GM12865 (cell line): ENCODE measurements at regions not wholly inside any gene's neighbourhood (a gene's known extent, or its start where the extent isn't known, plus 50 kb on each side); places are given as distances from the start of the nearest gene placed in this dataset.

Experiments used
- DNase-seq: peaks from one replicate; pipeline ENCODE4 v3.0.0; 2010; ENCODE audit warnings: low read depth
- H3K4me3 ChIP-seq: 2 replicates; pipeline ENCODE4 v1.5.1; 2011; ENCODE audit warnings: mild to moderate bottlenecking, low read depth, low read length, control low read depth
- CTCF ChIP-seq: IDR thresholded peaks from 2 replicates; pipeline ENCODE4 v1.5.1; 2011; ENCODE audit warnings: low read length, control low read depth, low read depth, inconsistent platforms; ENCODE audit not compliant: insufficient read depth; ENCODE audit errors: missing control alignments

GRCh38 chr5:15322421-15322820 lies 177.6 kb upstream of the FBXL7 start:
- DNase-seq: no peak
- no peak overlapping the region for H3K4me3 ChIP-seq
- TF ChIP-seq CTCF: no peak

GRCh38 chr5:15321776-15322175 lies 178.2 kb upstream of the FBXL7 start:
- no peak for DNase-seq
- no peak for TF ChIP-seq CTCF
- H3K4me3 ChIP-seq: no peak overlapping the region

DNA sequence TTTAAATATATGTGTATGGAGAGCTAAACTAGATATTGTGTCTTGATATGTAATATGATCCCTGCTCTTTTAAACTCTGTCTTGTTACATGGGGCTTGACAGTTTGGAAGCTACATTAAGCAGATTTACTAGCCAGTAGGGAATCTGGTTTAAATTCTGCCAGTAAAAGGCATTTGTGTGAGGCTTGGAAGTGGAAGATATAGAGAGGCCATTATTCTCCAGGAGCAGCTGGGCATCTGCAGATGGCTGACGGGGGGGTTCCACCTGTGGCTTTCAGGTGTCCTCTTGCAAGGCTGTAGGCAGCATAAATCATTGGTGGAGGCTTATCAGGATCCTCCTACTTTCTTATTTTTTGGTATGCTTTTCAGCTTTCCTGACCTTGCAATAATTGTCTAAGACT lies 179.1 kb upstream of the FBXL7 start:
- no peak for TF ChIP-seq CTCF

DNA sequence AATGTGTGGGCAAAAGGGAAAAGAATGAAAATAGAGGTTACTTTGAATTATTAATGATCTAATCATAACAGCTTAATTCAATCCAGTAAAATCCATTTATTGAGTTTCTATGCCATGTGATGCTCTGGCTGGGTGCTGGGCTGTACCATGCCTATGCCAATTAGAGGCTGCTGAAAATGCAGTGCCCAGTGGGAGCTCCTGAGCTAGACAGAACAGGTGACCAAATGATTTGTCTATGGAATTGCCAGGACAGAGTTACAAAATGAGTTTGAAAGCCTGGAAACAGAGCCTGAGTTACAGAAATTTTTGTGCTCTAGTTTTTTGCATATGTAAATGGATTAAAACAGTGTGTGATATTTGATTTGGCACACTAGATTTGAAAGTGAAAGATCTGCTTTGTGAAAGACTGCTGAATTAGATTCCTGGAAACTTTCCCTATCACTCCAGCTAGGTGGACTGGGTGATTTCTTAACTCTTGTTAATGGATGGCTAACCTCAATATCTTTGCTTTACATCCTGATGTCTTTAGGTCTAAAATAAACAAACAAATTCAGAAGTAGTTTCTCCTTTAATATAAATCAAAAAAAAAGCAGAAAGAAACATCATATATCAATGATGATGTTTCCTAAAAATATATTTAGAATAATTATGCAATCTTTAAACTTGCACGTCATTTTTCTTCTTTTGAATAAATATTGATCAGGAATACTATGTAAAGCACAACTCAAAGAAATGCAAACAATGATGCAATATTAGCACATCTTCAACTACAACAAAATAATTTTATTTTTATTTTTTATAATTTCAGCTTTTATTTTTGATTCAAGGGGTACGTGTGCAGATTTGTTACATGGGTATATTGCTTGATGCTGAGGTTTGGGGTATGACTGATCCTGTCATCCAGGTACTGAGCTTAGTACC lies 194.8 kb upstream of the FBXL7 start:
- H3K4me3 ChIP-seq: no peak overlapping the region
- no peak for DNase-seq
- TF ChIP-seq CTCF: no peak

More for the DNA sequence above, 179.1 kb upstream of the FBXL7 start:
- no peak overlapping the region for H3K4me3 ChIP-seq
- no peak for DNase-seq

- H3K4me3 ChIP-seq: no peak overlapping the region
- no peak for DNase-seq
- TF ChIP-seq CTCF: no peak
These were observed 195.8 kb upstream of the FBXL7 start for GRCh38 chr5:15304066-15304731.

DNA sequence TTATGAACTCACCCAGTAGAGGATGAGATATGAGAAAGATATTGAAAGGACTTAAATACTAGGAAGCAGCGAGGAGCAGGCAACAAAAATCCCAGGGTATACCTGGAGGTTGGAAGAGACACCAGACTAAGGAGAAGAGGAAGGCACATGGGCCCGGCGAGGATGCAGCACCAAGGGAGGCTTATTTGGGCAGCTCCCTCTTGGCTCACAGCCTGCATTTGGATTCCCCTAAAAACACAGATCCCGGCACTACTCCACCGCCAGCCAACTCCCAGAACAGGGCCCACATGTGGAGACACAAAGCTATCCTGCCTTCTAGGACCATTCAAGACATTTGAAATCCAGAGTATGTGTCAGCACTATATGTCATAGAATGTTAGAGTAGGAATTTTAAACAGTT lies 199.8 kb upstream of the FBXL7 start:
- no peak for TF ChIP-seq CTCF
- no peak overlapping the region for H3K4me3 ChIP-seq
- no peak for DNase-seq
